Thoracic aorta (tissue), 2 donors: ENCODE measurements at regions not wholly inside any gene's neighbourhood (a gene's known extent, or its start where the extent isn't known, plus 50 kb on each side); places are given as distances from the start of the nearest gene placed in this dataset.

Source experiments
- ATAC-seq: fragments of 150-250 bp; one replicate; pipeline ENCODE4 v1.8.0; 2017; ENCODE audit warnings: low read depth; ENCODE audit not compliant: insufficient number of reproducible peaks, low FRiP score
- DNase-seq: peaks from one replicate; pipeline ENCODE4 v3.0.0-alpha.2; 2020; ENCODE audit warnings: low spot score
- H3K27ac ChIP-seq, 2 donors: fragments of 200-600 bp; sonication (generic); 1 replicate in 1 of 2; 2 replicates in 1 of 2; pipeline ENCODE4 v1.5.1; 2016; ENCODE audit warnings: mild to moderate bottlenecking in 2 of 2, moderate library complexity in 2 of 2
- H3K27me3 ChIP-seq: fragments of 200-600 bp; sonication (generic); replicated peaks from 2 replicates; pipeline ENCODE4 v1.6.0; 2016; ENCODE audit warnings: mild to moderate bottlenecking; ENCODE audit not compliant: insufficient read depth
- H3K36me3 ChIP-seq: fragments of 200-600 bp; sonication (generic); one replicate; pipeline ENCODE4 v1.5.1; 2016
- H3K4me1 ChIP-seq, 2 donors: fragments of 200-600 bp; sonication (generic); 1 replicate in 1 of 2; 2 replicates in 1 of 2; pipeline versions ENCODE4 v1.5.1 to v1.6.0; 2016; ENCODE audit warnings: low read depth in 2 of 2, mild to moderate bottlenecking in 1 of 2; ENCODE audit not compliant: control insufficient read depth in 1 of 2
- H3K4me3 ChIP-seq: fragments of 200-600 bp; sonication (generic); 2 replicates; pipeline ENCODE4 v1.5.1; 2016; ENCODE audit warnings: mild to moderate bottlenecking
- H3K9me3 ChIP-seq: fragments of 200-600 bp; sonication (generic); 2 replicates; pipeline ENCODE4 v1.5.1; 2016
- TF ChIP-seq, protein P1 (sequence below): fragments of 200-600 bp; sonication (generic); IDR thresholded peaks from one replicate; pipeline ENCODE4 v1.5.1; 2019; ENCODE audit warnings: antibody characterized with exemption

DNA sequence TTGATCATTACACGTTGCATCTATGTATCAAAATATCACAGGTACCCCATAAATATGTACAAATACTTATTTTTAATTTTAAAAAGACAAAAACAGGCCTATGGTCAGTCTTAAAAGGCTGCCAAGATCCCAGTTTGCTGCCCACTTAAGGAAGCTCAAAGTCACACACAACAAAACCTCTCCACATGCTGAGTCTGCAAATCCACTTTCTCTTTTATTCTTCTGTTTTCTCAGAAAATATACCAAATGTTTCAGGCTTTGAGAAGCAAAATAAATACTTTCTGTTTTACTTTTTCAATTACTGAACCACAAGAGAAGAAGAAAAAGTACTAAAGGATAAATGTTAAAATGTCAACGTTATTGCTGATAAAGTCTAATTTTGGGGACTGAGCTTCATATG, 107.8 kb upstream of the MANEA start:
- H3K27ac ChIP-seq, result no peak overlapping the region
- H3K4me1 ChIP-seq, result no peaks in the 10 kb centered on the region
- H3K27me3 ChIP-seq, result no peaks in the 10 kb centered on the region
- no peak for DNase-seq
- no peaks in the 10 kb centered on the region for H3K9me3 ChIP-seq
- H3K4me3 ChIP-seq, result no peak overlapping the region
- TF ChIP-seq, protein P1, sequence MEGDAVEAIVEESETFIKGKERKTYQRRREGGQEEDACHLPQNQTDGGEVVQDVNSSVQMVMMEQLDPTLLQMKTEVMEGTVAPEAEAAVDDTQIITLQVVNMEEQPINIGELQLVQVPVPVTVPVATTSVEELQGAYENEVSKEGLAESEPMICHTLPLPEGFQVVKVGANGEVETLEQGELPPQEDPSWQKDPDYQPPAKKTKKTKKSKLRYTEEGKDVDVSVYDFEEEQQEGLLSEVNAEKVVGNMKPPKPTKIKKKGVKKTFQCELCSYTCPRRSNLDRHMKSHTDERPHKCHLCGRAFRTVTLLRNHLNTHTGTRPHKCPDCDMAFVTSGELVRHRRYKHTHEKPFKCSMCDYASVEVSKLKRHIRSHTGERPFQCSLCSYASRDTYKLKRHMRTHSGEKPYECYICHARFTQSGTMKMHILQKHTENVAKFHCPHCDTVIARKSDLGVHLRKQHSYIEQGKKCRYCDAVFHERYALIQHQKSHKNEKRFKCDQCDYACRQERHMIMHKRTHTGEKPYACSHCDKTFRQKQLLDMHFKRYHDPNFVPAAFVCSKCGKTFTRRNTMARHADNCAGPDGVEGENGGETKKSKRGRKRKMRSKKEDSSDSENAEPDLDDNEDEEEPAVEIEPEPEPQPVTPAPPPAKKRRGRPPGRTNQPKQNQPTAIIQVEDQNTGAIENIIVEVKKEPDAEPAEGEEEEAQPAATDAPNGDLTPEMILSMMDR, result no peak
- no peak for ATAC-seq
- no peaks in the 10 kb centered on the region for H3K36me3 ChIP-seq

DNA sequence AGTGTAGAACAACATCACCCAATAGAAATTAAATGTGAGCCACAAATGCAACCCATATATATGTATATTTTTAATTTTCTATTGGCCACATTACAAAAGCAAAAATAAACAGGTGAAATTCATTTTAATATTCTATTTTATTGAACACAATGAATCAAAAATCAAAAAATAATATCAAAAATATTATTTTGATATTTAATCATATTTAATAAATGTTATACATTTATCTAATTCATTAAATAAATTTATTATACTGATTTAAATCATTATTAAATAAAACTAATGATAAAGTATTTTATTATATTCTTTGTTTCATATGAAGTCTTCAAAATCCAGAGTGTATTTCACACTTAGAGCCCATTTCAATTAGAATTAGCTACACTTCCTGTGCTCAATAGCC, 98.4 kb upstream of the MANEA start:
- TF ChIP-seq, protein P1, result no peak
- Histone ChIP-seq H3K4me1 (no peaks in the 10 kb centered on the region), H3K27me3 (no peaks in the 10 kb centered on the region), H3K36me3 (no peaks in the 10 kb centered on the region), H3K4me3 (no peak overlapping the region), H3K9me3 (no peaks in the 10 kb centered on the region), H3K27ac (no peak overlapping the region)
- no peak for ATAC-seq
- no peak for DNase-seq

DNA sequence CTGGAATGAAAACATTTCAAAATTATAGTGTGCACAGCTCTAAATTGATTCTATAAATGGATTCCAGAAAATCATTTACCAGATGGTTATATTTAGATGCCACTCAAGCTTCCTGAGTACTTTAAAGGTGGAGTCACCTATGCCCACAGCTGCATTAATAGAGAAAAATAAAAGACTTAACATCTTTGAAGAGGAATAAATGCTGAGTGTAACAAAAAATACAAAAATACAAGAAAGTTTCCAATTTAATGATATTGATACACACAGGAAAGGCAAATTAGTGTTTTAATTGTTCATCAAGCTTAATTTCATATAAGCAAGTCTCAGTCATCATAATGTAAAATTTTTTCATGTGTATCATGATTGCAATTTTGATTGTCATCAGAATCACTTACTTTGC, 89.5 kb upstream of the MANEA start:
- H3K4me3 ChIP-seq, result no peak overlapping the region
- no peaks in the 10 kb centered on the region for H3K36me3 ChIP-seq
- no peaks in the 10 kb centered on the region for H3K9me3 ChIP-seq
- H3K27me3 ChIP-seq, result no peaks in the 10 kb centered on the region
- DNase-seq (no peak), ATAC-seq (no peak)
- no peak overlapping the region for H3K27ac ChIP-seq
- TF ChIP-seq, protein P1, result no peak
- H3K4me1 ChIP-seq, result no peaks in the 10 kb centered on the region

DNA sequence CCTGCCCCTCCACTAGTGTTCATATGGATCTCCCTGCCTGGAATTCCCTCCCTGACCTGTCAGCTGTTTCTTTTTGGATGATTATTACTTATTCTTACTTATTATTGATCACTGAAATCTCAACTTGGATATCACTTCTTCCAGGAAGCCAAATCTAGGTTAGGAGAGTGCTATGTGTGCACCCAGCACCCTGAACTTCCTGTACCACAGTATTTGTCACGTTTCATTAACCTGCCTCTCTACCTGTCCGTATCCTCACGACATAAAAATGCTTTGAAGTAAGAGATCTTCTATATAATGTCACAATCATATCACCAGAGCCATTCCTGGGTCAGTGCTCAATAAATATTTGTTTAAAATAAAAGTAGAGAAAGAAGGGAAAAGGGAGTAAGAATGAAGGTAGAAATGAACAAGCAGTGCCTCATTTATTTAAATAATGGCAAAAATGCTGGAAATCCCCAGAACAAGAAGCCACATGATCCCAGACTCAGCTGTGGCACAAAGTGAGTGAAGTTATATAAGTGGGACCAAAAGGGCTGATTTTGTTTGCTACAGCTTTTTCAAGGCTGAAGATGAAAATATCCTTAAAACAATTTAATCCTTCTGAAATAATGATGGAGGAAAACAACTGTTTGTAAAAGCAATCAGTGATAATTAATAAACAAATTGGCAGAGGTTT, 88.0 kb upstream of the MANEA start:
- DNase-seq (no peak), ATAC-seq (no peak)
- TF ChIP-seq, protein P1, result no peak
- H3K27ac ChIP-seq, result no peak overlapping the region
- H3K36me3 ChIP-seq, result no peaks in the 10 kb centered on the region
- no peaks in the 10 kb centered on the region for H3K27me3 ChIP-seq
- H3K9me3 ChIP-seq, result no peaks in the 10 kb centered on the region
- H3K4me3 ChIP-seq, result no peak overlapping the region
- no peaks in the 10 kb centered on the region for H3K4me1 ChIP-seq

DNA sequence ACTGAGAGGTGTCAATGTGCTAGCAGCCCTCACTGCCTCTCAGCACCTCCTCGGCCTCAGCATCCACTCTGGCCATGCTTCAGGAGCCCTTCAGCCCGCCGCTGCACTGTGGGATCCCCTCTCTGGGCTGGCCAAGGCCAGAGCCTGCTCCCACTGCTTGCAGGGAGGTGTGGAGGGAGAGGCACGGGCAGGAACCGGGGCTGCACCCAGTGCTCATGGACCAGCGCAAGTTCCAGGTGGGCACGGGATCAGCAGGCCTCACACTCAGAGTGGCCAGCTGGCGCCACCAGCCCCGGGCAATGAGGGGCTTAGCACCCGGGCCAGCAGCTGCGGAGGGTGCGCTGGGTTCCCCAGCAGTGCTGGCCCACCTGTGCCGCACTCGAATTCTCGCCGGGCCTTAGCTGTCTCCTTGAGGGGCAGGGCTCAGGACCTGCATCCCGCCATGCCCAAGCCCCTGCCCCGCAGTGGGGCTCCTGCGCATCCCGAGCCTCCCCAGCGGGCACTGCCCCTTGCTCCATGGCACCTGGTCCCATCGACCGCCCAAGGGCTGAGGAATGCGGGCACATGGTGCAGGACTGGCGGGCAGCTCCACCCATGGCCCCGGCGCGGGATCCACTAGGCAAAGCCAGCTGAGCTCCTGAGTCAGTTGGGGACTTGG, 80.4 kb upstream of the MANEA start:
- no peak for ATAC-seq
- Histone ChIP-seq H3K36me3 (no peaks in the 10 kb centered on the region), H3K4me1 (no peaks in the 10 kb centered on the region), H3K27ac (no peak overlapping the region), H3K9me3 (no peaks in the 10 kb centered on the region), H3K4me3 (no peak overlapping the region), H3K27me3 (no peaks in the 10 kb centered on the region)
- DNase-seq, result no peak
- TF ChIP-seq, protein P1, result no peak
